ENCODE measurements at regions not wholly inside any gene's neighbourhood (a gene's known extent, or its start where the extent isn't known, plus 50 kb on each side); places are given as distances from the start of the nearest gene placed in this dataset.

- no peak overlapping the region for H3K4me3 ChIP-seq (replicated peaks; ENCODE audit: low read depth, low read length)
- TF ChIP-seq CTCF (IDR thresholded peaks at IDR 0.05; ENCODE audit: low read depth, low read length, missing control alignments), result no peak
- DNase-seq (ENCODE audit: extremely low read depth, low read depth), result no peak
Observed at GRCh38 chr13:73607489-73608156, 526.6 kb downstream of the KLF12 start.

- no peak overlapping the region for H3K4me3 ChIP-seq (replicated peaks; ENCODE audit: low read depth, low read length)
- DNase-seq (ENCODE audit: extremely low read depth, low read depth), result no peak
- TF ChIP-seq CTCF (IDR thresholded peaks at IDR 0.05; ENCODE audit: low read depth, low read length, missing control alignments), result no peak
Observed at GRCh38 chr13:73603646-73604045, 530.6 kb downstream of the KLF12 start.

GRCh38 chr13:73602295-73602694, 531.9 kb downstream of the KLF12 start:
- TF ChIP-seq CTCF (IDR thresholded peaks at IDR 0.05; ENCODE audit: low read depth, low read length, missing control alignments), result no peak
- H3K4me3 ChIP-seq (replicated peaks; ENCODE audit: low read depth, low read length), result no peak overlapping the region
- DNase-seq (ENCODE audit: extremely low read depth, low read depth), result peak; percentile 2

GRCh38 chr13:73601708-73602107, 532.5 kb downstream of the KLF12 start:
- no peak for DNase-seq (ENCODE audit: extremely low read depth, low read depth)
- TF ChIP-seq CTCF (IDR thresholded peaks at IDR 0.05; ENCODE audit: low read depth, low read length, missing control alignments), result no peak
- H3K4me3 ChIP-seq (replicated peaks; ENCODE audit: low read depth, low read length), result no peak overlapping the region

- no peak overlapping the region for H3K4me3 ChIP-seq (replicated peaks; ENCODE audit: low read depth, low read length)
- no peak for DNase-seq (ENCODE audit: extremely low read depth, low read depth)
- TF ChIP-seq CTCF (IDR thresholded peaks at IDR 0.05; ENCODE audit: low read depth, low read length, missing control alignments), result no peak
Observed at GRCh38 chr13:73599232-73600128, 534.7 kb downstream of the KLF12 start.

- no peak for TF ChIP-seq CTCF (IDR thresholded peaks at IDR 0.05; ENCODE audit: low read depth, low read length, missing control alignments)
- no peak overlapping the region for H3K4me3 ChIP-seq (replicated peaks; ENCODE audit: low read depth, low read length)
- DNase-seq (ENCODE audit: extremely low read depth, low read depth), result no peak
Observed at GRCh38 chr13:73598020-73598712, 536.0 kb downstream of the KLF12 start.

All from HFF-Myc (cell line).